HG02981 (cell line): ENCODE measurements at regions not wholly inside any gene's neighbourhood (a gene's known extent, or its start where the extent isn't known, plus 50 kb on each side); places are given as distances from the start of the nearest gene placed in this dataset.

Source experiments
- ATAC-seq: cut with Tn5 transposase; IDR thresholded peaks from one replicate; pipeline ENCODE4 v1.9.1; 2021; ENCODE audit warnings: mild to moderate bottlenecking, moderate library complexity; ENCODE audit not compliant: unreplicated experiment

DNA sequence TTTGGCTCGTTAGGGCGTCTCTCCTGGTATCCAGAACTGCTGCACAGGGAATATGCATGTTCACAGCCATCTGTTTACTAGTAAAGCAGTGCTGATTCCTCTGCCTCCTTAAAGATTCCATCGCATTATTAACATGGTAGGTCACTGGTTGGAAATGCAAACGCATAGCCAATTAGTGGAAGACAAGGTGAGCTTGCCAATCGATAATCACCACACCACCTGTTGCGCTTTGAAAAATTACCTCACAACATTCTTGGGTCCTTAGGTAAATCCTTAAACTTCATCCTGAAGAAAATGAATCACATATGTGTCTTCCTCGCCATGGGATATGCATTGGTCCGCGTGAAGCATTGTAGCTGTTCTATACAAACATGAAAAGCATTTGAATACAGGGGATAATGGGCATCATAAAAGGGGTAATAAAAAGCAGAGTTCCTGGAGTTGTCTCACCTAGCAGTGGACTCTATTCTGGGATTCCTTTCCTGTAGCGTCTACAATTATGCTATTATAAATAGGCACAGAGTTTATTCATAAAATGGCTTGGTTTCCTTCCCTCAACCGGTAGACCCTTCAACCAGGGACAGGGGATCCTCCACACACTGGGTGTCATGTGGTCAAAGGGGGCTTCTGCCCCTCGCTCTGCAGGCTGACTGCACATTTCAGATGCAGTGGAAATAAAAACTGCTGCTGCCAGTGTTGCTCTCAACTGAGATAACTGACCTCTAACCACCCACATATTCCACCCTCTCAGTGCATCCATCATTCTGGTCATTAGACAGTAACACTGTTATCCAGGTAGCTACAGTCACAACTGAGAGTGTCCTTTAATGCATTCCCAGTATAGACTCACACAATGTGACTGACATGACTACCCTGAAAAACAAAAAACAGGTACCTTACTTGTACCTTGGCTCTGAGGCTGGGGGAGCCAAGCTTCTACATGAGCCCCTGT, 389.2 kb upstream of the NFE2L3 start:
- ATAC-seq: no peak

DNA sequence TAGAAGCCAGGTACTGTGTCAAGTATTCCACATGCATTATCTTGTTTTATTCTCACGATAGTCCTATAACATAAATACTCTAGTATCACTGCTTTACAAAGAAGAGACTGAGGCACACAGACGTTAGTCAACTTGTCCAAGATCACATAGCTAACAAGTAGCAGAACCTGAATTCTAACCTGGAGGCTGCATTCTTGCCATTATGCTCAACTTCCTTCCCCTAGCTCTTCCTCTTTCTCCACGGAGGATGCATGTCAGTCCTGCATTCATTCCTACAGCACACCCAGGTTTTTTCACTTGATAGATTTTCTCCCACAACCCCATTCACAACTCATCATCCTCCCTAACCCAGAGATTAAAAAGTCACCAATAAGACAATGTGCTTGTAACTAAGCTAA, 388.5 kb upstream of the NFE2L3 start:
- no peak for ATAC-seq

DNA sequence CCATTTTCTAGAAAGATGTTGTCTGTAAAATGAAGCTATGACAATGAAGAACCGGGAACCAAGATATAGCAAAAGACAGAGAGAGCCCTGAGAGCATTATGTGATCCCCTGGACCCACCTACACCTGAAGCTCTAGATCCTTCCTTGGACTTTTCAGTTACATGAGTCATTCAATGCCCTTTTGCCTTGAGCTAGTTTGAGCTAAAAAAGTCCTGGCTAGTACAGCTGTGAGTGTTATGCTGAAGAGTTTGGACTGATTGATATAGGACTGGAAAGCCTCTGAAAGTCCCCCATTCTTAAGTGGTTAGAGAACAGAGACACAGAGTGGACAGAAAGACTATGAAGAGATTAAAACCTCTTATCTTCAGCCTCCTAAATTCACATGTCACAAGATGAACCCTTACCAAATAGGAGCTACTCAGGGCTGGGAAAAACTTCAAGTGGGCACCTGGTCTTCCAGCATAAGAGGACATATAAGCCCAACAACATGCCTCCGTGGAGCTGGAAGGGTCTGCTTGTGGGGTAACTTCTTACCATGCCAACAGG, 386.8 kb upstream of the NFE2L3 start:
- no peak for ATAC-seq

DNA sequence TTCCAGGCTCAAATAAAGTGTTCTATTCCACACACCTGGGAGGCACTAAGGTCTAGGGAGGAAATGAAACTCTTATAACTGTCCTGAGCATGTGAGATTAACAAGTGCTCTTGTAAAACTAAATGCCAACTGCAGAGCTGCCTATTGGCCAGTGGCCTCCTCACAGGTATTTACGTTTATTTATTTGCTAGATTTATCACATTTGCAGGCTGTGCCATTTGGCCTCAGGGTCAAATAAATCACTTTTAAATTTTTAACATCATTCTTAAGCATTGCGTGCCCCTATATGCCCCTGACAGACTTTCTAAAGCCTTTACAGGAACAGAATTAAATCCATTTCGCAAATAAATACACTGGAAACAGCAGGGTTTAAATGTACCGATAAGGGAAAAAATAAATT, 381.8 kb upstream of the NFE2L3 start:
- ATAC-seq: no peak

DNA sequence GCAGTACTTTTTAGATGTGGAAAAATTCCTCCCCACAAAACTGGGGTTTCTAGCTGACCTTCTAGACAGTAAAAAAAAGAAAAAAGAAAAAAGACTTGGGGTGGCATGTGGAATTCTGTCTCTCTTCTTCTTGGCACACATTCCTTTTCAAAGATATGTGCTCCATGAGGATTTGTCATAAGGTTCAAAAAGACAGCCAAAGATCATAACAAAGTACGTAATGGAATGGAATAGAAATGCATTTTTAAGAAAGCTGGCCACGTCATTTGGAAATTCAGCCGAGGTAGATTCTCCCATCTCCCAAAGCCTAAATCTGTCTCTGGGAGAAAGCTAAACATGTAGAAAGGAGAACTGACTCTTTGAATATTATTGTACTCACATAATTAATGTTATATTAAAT, 381.3 kb upstream of the NFE2L3 start:
- ATAC-seq: no peak

DNA sequence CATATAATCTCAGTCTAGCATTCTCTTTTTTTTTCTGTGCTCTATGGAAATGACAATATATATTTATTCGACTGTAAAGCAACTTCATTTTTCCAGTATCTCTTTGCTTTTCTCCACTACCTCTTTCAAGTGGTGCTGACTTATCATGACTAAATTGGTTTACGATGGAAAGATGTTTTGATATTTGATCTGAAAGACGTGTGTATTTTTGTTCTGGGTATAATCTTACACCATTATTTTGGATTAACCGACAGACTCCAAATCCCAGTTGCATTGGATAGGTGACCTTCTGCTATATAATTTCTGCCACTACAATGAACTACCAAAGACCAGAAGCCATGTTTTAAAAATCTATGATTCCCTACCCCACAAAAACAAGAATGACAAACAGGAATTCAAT, 380.5 kb upstream of the NFE2L3 start:
- no peak for ATAC-seq

DNA sequence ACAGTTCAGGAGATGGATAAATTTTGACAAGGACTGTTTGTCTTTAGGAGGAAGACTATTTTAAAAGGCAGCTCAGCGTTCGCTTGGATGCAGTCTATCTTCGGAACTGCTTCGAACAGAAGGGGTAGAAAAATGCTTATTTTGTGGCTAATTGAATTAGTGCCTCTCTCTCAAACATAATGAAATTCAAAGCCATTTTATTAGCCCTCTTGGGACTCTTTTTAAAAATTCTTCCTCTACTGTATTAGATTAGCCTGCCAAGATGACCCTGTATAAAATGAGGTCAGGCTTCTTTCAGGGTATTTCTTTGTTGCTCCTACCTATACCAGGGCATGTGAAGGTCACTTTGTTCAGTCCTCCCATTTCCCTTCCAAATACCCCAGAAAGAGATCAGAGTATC, 379.2 kb upstream of the NFE2L3 start:
- no peak for ATAC-seq

DNA sequence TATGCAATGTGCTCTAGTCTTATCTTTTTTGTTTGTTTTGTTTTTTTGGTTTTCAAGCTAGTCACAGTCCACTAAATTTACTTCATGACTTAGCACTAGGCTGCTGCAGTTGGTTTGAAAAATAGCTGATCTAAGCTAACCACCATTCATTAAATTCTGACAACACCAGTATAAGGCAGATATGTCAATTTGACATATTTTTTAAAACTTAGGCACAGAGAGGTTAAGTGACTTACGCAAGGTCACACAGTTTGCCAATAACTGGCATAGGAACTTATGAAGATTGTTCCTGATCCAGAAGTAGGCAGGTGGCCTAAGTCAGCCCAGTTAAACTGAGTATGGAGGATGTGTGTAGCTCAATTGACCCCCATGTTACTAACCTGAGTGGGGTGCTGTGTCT, 377.3 kb upstream of the NFE2L3 start:
- ATAC-seq: no peak

DNA sequence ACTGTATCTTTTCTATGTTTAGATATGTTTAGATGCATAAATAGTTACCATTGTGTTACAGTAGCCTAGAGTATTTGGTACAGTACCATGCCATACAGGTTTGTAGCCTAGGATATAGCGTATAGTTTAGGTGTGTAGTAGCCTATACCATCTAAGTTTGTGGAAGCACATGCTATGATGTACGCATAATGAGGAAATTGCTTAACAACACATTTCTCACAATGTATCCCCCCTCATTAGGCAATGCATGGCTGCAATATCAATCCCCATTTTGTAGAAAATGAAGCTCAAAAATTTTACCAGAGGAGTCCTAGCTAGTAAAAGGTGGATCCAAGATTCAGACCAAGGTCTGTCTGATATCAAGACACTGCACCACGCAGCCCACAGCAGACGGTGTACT, 376.4 kb upstream of the NFE2L3 start:
- ATAC-seq: no peak

DNA sequence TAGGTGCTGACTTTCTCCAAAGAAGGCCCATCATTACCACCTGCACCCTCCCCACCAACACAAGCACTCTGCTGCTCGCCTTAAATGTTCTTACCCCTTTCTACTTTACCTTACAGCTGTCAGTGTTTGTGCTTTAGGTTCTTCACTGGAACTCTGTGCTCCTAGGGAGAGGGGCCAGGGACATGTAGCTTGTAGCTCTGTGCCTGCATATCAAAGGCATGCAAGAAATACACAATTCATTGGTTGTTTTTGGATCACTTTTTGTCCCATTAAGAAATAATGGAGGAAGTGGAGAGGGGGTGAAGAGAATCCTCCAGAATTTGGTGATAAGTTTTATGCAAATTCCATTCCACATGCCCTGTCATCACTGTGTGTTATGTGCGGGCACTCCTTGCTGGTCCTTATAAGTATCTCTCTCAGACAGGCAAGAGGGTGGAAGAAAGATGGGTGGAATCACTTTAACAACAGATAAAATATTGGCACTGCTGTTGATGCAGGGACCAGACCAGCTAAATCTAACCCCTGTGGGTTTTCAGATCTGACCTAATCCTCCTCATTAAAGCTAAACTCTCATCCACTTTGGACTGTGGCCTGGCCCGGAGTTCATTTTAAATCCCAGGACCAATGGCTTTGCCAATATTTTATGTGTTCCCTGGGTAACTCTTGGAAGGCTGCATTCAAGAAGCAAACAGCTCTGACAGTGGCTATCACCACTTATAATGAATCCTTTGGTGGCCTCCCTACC, 375.8 kb upstream of the NFE2L3 start:
- no peak for ATAC-seq

DNA sequence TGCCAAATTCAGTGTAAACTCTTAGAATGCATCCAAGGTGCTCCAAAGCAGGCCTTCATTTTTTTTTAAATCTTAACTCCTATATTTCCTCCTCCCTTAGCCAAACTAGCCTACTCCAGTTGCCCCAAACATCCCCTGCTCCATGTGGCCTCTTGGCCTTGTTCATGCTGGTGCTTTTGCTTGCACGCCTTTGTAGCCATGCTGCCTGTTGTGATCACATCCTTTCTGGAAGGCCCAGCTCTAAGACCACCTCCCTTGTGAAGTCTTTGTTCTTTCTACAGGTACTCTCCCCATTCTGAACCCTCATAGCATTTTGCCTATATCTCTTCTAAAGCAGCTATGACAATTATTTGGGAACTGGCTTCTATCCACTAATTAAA, 375.3 kb upstream of the NFE2L3 start:
- no peak for ATAC-seq

DNA sequence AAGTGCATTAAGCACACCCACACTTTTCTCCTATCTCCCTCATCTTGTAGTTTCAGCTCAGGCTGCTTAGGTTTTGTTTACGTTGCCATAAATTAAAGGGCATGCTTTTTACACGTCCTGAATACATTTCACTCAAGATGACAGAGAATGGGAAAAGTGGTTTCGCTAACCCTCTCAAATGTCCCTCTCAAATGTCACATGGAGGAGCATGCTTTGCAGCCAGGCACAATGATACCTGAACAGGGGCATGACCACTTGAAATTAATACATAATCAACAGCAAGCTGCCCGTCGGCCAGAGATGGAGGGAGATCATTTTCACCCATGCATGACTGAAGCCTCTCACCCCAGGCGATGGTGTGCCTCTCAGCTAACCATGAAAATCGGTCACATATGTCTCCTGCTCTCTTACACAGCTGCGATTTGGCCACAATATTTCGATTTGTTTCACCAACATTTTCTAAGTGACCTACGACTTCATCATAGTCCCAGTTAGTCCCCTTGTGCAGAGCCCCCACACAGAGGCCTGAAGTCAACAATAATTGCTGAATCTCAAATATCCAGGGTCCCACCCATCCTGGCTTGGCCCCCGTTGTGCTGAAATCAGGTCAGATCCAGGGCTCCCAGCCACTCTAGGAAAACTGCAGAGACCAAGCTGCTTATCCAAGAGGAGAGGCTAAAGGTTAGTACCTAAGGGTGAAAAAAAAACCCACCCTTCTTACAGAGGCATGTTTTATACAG, 373.9 kb upstream of the NFE2L3 start:
- no peak for ATAC-seq

DNA sequence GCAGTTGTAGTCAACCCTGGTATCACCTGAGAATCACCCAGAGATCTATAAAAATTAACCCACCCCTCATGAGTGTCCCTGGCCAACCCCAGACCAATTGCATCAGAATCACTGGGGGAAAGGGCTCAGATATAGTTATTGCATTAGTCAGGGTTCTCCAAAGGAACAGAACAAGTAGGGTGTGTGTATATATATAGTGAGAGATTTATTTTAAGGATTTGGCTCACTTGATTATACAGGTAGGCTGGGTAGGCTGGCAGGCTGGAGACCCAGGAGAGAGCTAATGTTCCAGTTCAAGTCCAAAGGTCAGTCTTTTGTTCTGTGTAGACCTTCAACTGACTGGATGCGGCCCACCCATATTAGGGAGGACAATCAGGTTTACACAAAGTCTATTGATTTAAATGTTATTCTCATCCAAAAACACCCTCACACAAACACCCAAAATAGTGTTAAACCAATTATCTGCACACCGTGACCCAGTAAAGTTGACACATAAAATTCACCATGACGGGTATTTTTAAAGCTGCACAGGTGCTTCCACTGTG, 372.9 kb upstream of the NFE2L3 start:
- ATAC-seq: no peak

DNA sequence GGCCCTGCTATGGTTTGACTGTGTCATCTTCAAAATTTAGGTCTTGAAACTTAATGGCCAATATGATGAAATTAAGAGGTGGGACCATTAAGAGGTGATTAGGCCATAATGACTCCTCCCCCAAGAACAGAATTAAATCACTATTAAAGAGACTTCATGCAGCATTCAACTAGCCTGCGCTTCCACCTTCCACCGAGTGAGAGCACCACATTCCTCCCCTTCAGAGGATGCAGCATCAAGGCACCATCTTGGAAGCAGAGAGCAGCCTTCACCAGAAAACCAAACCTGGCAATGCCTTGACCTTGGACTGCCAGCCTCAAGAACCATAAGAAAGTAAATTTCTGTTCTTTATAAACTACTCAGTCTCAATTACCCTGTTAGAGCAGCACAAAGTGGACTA, 371.1 kb upstream of the NFE2L3 start:
- no peak for ATAC-seq

DNA sequence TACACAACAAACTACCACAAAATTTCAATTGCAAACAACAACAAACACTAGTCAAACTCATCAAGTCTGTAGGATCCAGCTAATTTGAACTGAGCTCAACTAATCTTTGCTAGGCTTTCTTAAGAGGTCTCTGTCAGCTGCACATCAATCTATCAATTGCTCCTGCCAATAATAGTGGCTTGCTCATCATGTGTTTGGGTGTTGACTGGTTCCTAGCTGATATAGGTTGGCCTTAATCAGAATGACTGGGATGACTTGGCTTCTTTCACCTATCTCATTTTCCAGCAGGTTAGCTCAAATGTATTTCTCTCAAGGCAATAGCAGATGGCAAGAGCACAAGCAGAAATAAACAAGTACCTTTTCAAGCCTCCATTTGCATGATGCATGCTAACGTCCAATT, 370.3 kb upstream of the NFE2L3 start:
- ATAC-seq: no peak

DNA sequence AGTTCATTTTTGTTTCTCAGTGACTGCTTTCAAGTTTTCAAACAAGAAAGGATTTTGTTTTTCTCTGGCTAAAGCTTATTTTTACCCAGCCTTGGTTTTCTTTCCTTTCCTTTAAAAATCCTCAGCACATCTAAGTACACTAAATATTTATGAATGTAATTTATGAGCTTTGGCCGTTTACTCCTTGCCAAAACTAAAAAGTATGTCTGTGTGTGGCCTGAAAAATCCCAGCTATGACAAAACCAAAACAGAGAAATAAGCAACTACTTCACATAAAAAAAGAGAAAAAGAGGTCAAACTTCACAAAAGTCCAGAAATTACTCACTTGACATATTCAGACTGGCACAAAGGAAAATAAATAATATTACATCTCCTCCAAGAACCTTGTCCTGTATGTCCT, 365.1 kb upstream of the NFE2L3 start:
- ATAC-seq: no peak

DNA sequence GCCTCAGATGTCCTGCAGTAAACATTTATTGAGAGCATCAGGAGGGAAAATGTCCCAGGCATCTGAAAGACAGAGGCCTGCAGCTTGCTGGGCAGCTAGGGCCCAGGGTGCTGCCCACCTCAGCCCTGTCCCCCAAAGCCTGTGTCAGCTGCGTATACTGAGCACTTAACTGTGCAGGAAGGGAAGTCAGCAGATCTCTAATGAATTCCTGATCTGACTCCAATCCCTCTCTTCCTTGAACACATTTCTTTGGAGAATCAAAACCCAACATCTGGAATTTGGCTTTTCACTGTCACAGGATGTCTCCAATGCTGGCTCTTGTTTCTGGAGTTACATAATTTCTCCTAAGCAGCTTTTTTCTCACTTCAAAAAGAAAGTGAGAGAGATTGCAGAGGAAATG, 364.7 kb upstream of the NFE2L3 start:
- no peak for ATAC-seq

DNA sequence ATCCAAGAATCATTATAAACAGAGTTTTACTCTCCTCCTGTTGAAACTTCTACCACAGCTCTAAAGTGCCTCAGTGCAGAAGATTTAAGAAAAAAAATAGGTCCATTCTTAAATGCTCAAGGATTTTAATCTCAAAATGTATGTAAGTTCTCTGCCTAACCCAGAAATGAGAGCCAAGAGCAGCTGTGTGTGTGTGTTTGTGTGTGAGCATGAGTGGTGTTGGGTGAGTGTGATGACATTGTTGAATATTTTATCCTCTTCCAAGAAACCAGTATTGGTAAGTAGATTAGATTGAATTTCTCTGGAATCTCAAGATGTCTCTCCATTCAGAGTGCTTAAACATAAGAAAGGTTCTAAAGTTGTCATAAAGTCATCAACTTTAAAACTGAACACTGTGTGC, 363.6 kb upstream of the NFE2L3 start:
- no peak for ATAC-seq

DNA sequence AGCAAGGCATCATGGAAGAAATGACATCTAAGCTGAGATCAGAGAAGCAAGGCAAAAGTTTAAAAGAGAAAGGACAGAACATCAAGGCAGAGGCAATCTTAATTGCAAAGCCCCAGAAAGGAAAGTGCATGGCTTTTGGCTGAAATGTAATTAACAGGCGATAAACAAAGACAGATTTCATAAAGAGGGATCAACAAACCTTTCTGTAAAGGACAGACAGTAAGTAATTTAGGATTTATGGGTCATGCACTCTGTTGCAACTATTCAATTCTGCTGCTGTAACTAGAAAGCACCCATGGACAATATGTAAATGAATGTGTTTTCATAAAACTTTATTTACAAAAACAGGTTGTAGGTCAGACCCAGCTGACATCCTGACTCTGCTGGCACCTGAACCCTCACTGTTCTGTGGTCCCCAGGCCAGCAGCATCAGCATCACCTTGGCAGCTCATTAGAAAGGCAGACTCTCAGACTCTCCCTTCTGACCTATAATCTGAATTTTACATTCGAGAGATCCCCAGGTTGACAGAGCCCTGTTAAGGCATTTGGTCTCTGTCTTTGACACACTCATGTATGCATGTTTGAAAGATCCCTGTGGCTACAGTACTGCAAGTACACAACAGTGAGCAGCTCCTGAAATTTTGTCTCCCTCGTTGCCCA, 362.9 kb upstream of the NFE2L3 start:
- no peak for ATAC-seq
